DMS153 treated with DMSO at 0.1 percent for 48 hours (cell line): ENCODE measurements at regions not wholly inside any gene's neighbourhood (a gene's known extent, or its start where the extent isn't known, plus 50 kb on each side); places are given as distances from the start of the nearest gene placed in this dataset.
A peak's percentile ranks its signal among the peaks of the same experiment; 100 is the strongest.

Experiments
- DNase-seq: peaks from one replicate; lab custom pipeline; 2025; ENCODE audit not compliant: unreplicated experiment; lab: John Stamatoyannopoulos, UW

- DNase-seq: no peak
These were observed 785.4 kb downstream of the UQCRFS1 start for GRCh38 chr19:28427376-28428083.

GRCh38 chr19:28426730-28427225, 786.2 kb downstream of the UQCRFS1 start:
- DNase-seq: no peak

GRCh38 chr19:28426110-28426729, 786.7 kb downstream of the UQCRFS1 start:
- DNase-seq: no peak

- no peak for DNase-seq
These were observed 787.7 kb downstream of the UQCRFS1 start for GRCh38 chr19:28425046-28425931.

- no peak for DNase-seq
These were observed 788.3 kb downstream of the UQCRFS1 start for GRCh38 chr19:28424662-28425045.

- no peak for DNase-seq
These were observed 788.9 kb downstream of the UQCRFS1 start for GRCh38 chr19:28424077-28424476.

- no peak for DNase-seq
These were observed 789.9 kb downstream of the UQCRFS1 start for GRCh38 chr19:28422791-28423650.

GRCh38 chr19:28422046-28422445, 790.9 kb downstream of the UQCRFS1 start:
- DNase-seq: no peak

- DNase-seq: no peak
These were observed 792.0 kb downstream of the UQCRFS1 start for GRCh38 chr19:28420811-28421550.

- DNase-seq: no peak
These were observed 793.6 kb downstream of the UQCRFS1 start for GRCh38 chr19:28419312-28419711.

GRCh38 chr19:28417361-28417760, 795.6 kb downstream of the UQCRFS1 start:
- DNase-seq: no peak

GRCh38 chr19:28416245-28416644, 796.7 kb downstream of the UQCRFS1 start:
- no peak for DNase-seq

GRCh38 chr19:28414748-28415147, 798.2 kb downstream of the UQCRFS1 start:
- no peak for DNase-seq

GRCh38 chr19:28409859-28410258, 803.1 kb downstream of the UQCRFS1 start:
- no peak for DNase-seq

- no peak for DNase-seq
These were observed 806.0 kb downstream of the UQCRFS1 start for GRCh38 chr19:28406966-28407365.

GRCh38 chr19:28405346-28405742, 807.6 kb downstream of the UQCRFS1 start:
- DNase-seq: peak; percentile 68

- DNase-seq: no peak
These were observed 808.5 kb downstream of the UQCRFS1 start for GRCh38 chr19:28404472-28404871.

GRCh38 chr19:28403690-28404089, 809.3 kb downstream of the UQCRFS1 start:
- no peak for DNase-seq

- no peak for DNase-seq
These were observed 810.2 kb downstream of the UQCRFS1 start for GRCh38 chr19:28402701-28403290.
